Uterus (tissue), 3 donors: ENCODE measurements at regions not wholly inside any gene's neighbourhood (a gene's known extent, or its start where the extent isn't known, plus 50 kb on each side); places are given as distances from the start of the nearest gene placed in this dataset.

ENCODE experiments used
- DNase-seq, 2 donors: peaks; one replicate each; pipeline ENCODE4 v3.0.0-alpha.2; 2019 to 2020
- H3K27ac ChIP-seq, 2 donors: fragments of 200-600 bp; sonication (generic); 1 replicate in 1 of 2; 2 replicates in 1 of 2; pipeline ENCODE4 v1.5.1; 2016 to 2018
- H3K27me3 ChIP-seq, 2 donors: fragments of 200-600 bp; sonication (generic); one replicate each; pipeline ENCODE4 v1.5.1; 2018 to 2019; ENCODE audit warnings: control low read depth in 1 of 2
- H3K36me3 ChIP-seq, 2 donors: fragments of 200-600 bp; sonication (generic); one replicate each; pipeline ENCODE4 v1.5.1; 2019; ENCODE audit warnings: control low read depth in 1 of 2
- H3K4me1 ChIP-seq, 2 donors: fragments of 200-600 bp; sonication (generic); one replicate each; pipeline ENCODE4 v1.5.1; 2018 to 2019; ENCODE audit warnings: control low read depth in 1 of 2
- H3K4me3 ChIP-seq, 2 donors: fragments of 200-600 bp; sonication (generic); 1 replicate in 1 of 2; 2 replicates in 1 of 2; pipeline ENCODE4 v1.5.1; 2018 to 2019; ENCODE audit warnings: mild to moderate bottlenecking in 1 of 2
- H3K9me3 ChIP-seq, 2 donors: fragments of 200-600 bp; sonication (generic); one replicate each; pipeline ENCODE4 v1.5.1; 2019; ENCODE audit warnings: control low read depth in 1 of 2
- CTCF ChIP-seq, 4 experiments: fragments of 200-600 bp in 2 of 4; fragments of 450-650 bp in 2 of 4; sonication (generic) in 2 of 4; IDR thresholded peaks; one replicate each; pipeline ENCODE4 v1.5.1; 2016 to 2019; ENCODE audit warnings: antibody characterized with exemption in 4 of 4, mild to moderate bottlenecking in 2 of 4, moderate library complexity in 1 of 4
- POLR2A ChIP-seq, 2 donors: fragments of 450-650 bp; IDR thresholded peaks; one replicate each; pipeline ENCODE4 v1.6.1; 2016; ENCODE audit warnings: antibody characterized with exemption in 2 of 2, mild to moderate bottlenecking in 1 of 2, moderate library complexity in 1 of 2
- intact Hi-C: fragments of 100-400 bp; cut with DNase I; formaldehyde crosslinking; loops from one replicate; pipeline ENCODE4 v1.15.1; 2023; ENCODE audit warnings: low total_unique reads
- donor health status: DM: yes; HTN: yes; CAD: no.

- intact Hi-C loops = no loop called here
- DNase-seq = no peak
- Histone ChIP-seq H3K4me3 (no peak overlapping the region), H3K4me1 (no peaks in the 10 kb centered on the region), H3K9me3 (no peaks in the 10 kb centered on the region), H3K27me3 (no peaks in the 10 kb centered on the region), H3K27ac (no peak overlapping the region), H3K36me3 (no peaks in the 10 kb centered on the region)
- TF ChIP-seq POLR2A (IDR thresholded peaks at IDR 0.05) = no peak
- no peak for TF ChIP-seq CTCF (IDR thresholded peaks at IDR 0.05)
Measured at GRCh38 chr3:148333091-148333490, 364.6 kb upstream of the AGTR1 start.

- Histone ChIP-seq H3K9me3 (no peaks in the 10 kb centered on the region), H3K4me3 (no peak overlapping the region), H3K27me3 (no peaks in the 10 kb centered on the region), H3K27ac (no peak overlapping the region), H3K4me1 (no peaks in the 10 kb centered on the region), H3K36me3 (no peaks in the 10 kb centered on the region)
- intact Hi-C loops = no loop called here
- TF ChIP-seq CTCF (IDR thresholded peaks at IDR 0.05) = no peak
- TF ChIP-seq POLR2A (IDR thresholded peaks at IDR 0.05) = no peak
- no peak for DNase-seq
Measured at GRCh38 chr3:148335612-148336011, 362.1 kb upstream of the AGTR1 start.

GRCh38 chr3:148343416-148343815, 354.3 kb upstream of the AGTR1 start:
- H3K9me3 ChIP-seq = no peaks in the 10 kb centered on the region
- intact Hi-C loops = no loop called here
- no peak for DNase-seq
- H3K36me3 ChIP-seq = no peaks in the 10 kb centered on the region
- H3K27ac ChIP-seq = no peak overlapping the region
- H3K27me3 ChIP-seq = no peaks in the 10 kb centered on the region
- H3K4me3 ChIP-seq = no peak overlapping the region
- TF ChIP-seq CTCF (IDR thresholded peaks at IDR 0.05) (no peak), POLR2A (IDR thresholded peaks at IDR 0.05) (no peak)
- no peaks in the 10 kb centered on the region for H3K4me1 ChIP-seq

GRCh38 chr3:148344521-148344920, 353.2 kb upstream of the AGTR1 start:
- DNase-seq = no peak
- no peaks in the 10 kb centered on the region for H3K4me1 ChIP-seq
- H3K27ac ChIP-seq = no peak overlapping the region
- no peaks in the 10 kb centered on the region for H3K9me3 ChIP-seq
- intact Hi-C loops = no loop called here
- H3K36me3 ChIP-seq = no peaks in the 10 kb centered on the region
- H3K27me3 ChIP-seq = no peaks in the 10 kb centered on the region
- no peak overlapping the region for H3K4me3 ChIP-seq
- no peak for TF ChIP-seq CTCF (IDR thresholded peaks at IDR 0.05)
- TF ChIP-seq POLR2A (IDR thresholded peaks at IDR 0.05) = no peak

GRCh38 chr3:148360051-148360450, 337.7 kb upstream of the AGTR1 start:
- Histone ChIP-seq H3K27ac (no peak overlapping the region), H3K27me3 (no peaks in the 10 kb centered on the region), H3K4me3 (no peak overlapping the region), H3K9me3 (no peaks in the 10 kb centered on the region), H3K36me3 (no peaks in the 10 kb centered on the region), H3K4me1 (no peaks in the 10 kb centered on the region)
- no peak for TF ChIP-seq POLR2A (IDR thresholded peaks at IDR 0.05)
- DNase-seq = no peak
- intact Hi-C loops = no loop called here

- Histone ChIP-seq H3K27ac (no peak overlapping the region), H3K4me1 (no peaks in the 10 kb centered on the region), H3K4me3 (no peak overlapping the region), H3K27me3 (no peaks in the 10 kb centered on the region), H3K36me3 (no peaks in the 10 kb centered on the region), H3K9me3 (no peaks in the 10 kb centered on the region)
- intact Hi-C loops = no loop called here
- TF ChIP-seq CTCF (IDR thresholded peaks at IDR 0.05) (no peak), POLR2A (IDR thresholded peaks at IDR 0.05) (no peak)
- no peak for DNase-seq
Measured at GRCh38 chr3:148366743-148367410, 330.8 kb upstream of the AGTR1 start.
